DOHH2 (cell line): ENCODE measurements at regions not wholly inside any gene's neighbourhood (a gene's known extent, or its start where the extent isn't known, plus 50 kb on each side); places are given as distances from the start of the nearest gene placed in this dataset.

Experiments used
- H3F3A ChIP-seq: fragments of 200-600 bp; sonication (generic), shearing (Covaris generic); 2 replicates; pipeline ENCODE4 v1.6.0; 2016; ENCODE audit warnings: antibody characterized with exemption, mild to moderate bottlenecking; ENCODE audit not compliant: control insufficient read depth, insufficient read depth
- H3K27ac ChIP-seq: fragments of 200-600 bp; sonication (generic); 2 replicates; pipeline ENCODE4 v1.5.1; 2014; ENCODE audit warnings: low read depth, mild to moderate bottlenecking, low read length, moderate library complexity
- H3K27me3 ChIP-seq: fragments of 200-600 bp; sonication (generic); 2 replicates; pipeline ENCODE4 v1.6.1; 2014; ENCODE audit warnings: mild to moderate bottlenecking, low read length, mixed read lengths; ENCODE audit not compliant: control insufficient read depth
- H3K36me3 ChIP-seq: fragments of 200-600 bp; sonication (generic); 2 replicates; pipeline ENCODE4 v1.6.1; 2014; ENCODE audit warnings: mild to moderate bottlenecking, low read length, moderate library complexity, mixed read lengths; ENCODE audit not compliant: control insufficient read depth
- H3K4me1 ChIP-seq: fragments of 200-600 bp; sonication (generic); 2 replicates; pipeline ENCODE4 v1.6.1; 2014; ENCODE audit warnings: mild to moderate bottlenecking, low read length, mixed read lengths; ENCODE audit not compliant: control insufficient read depth
- H3K4me2 ChIP-seq: fragments of 200-600 bp; sonication (generic); 2 replicates; pipeline ENCODE4 v1.6.0; 2014; ENCODE audit warnings: mild to moderate bottlenecking, low read length, moderate library complexity
- H3K4me3 ChIP-seq: fragments of 200-600 bp; sonication (generic); 2 replicates; pipeline ENCODE4 v1.5.1; 2014; ENCODE audit warnings: mild to moderate bottlenecking, low read length, mixed read lengths
- H3K79me2 ChIP-seq: fragments of 200-600 bp; sonication (generic); 2 replicates; pipeline ENCODE4 v1.6.1; 2014; ENCODE audit warnings: mild to moderate bottlenecking, low read length, mixed read lengths; ENCODE audit not compliant: control insufficient read depth
- H3K9me2 ChIP-seq: fragments of 200-600 bp; sonication (generic); replicated peaks from 2 replicates; pipeline ENCODE4 v1.6.1; 2014; ENCODE audit warnings: mild to moderate bottlenecking, low read length, mixed read lengths; ENCODE audit not compliant: control insufficient read depth
- H3K9me3 ChIP-seq: fragments of 200-600 bp; sonication (generic); 2 replicates; pipeline ENCODE4 v1.6.1; 2014; ENCODE audit warnings: antibody characterized with exemption, low read length, mixed read lengths; ENCODE audit not compliant: control insufficient read depth, insufficient read depth
- H4K20me1 ChIP-seq: fragments of 200-600 bp; sonication (generic); 2 replicates; pipeline ENCODE4 v1.6.0; 2014; ENCODE audit warnings: low read depth, mild to moderate bottlenecking, antibody characterized with exemption, low read length, moderate library complexity; ENCODE audit not compliant: control insufficient read depth, insufficient read depth
- EZH2phosphoT487 ChIP-seq: fragments of 200-600 bp; sonication (generic); IDR thresholded peaks from 2 replicates; pipeline ENCODE4 v1.6.1; 2017; ENCODE audit warnings: borderline replicate concordance, mild to moderate bottlenecking, antibody characterized with exemption, low read length, moderate library complexity, mixed read lengths
- TF ChIP-seq, protein P1 (sequence below): fragments of 200-600 bp; sonication (generic); IDR thresholded peaks from one replicate; pipeline ENCODE4 v1.5.1; 2014; ENCODE audit warnings: antibody characterized with exemption, mild to moderate bottlenecking, low read depth, low read length; ENCODE audit not compliant: poor library complexity, severe bottlenecking

DNA sequence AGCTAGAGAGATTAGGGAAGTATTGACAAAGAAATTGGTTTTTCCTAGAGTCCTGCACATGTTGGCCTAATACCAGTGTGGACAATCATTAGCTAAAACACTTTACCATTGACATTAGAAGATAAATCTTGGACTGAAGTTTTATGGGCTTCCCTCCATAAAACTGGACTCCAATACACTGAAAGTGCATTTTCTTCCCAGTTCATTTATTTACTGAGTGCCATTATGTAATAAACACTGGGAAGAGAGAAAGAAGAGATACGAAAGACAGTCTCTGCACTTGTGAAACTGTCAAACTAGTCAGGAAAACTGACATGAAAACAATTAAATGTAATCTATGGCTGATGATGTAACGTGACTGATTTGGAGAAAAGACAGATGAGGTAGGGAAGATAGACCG, 539.3 kb downstream of the ZNF608 start:
- H3K36me3 ChIP-seq: no peaks in the 10 kb centered on the region
- no peaks in the 10 kb centered on the region for H4K20me1 ChIP-seq
- H3K9me2 ChIP-seq: no peaks in the 10 kb centered on the region
- H3K4me3 ChIP-seq: no peak overlapping the region
- no peaks in the 10 kb centered on the region for H3F3A ChIP-seq
- no peaks in the 10 kb centered on the region for H3K27me3 ChIP-seq
- TF ChIP-seq EZH2phosphoT487: no peak
- TF ChIP-seq, protein P1, sequence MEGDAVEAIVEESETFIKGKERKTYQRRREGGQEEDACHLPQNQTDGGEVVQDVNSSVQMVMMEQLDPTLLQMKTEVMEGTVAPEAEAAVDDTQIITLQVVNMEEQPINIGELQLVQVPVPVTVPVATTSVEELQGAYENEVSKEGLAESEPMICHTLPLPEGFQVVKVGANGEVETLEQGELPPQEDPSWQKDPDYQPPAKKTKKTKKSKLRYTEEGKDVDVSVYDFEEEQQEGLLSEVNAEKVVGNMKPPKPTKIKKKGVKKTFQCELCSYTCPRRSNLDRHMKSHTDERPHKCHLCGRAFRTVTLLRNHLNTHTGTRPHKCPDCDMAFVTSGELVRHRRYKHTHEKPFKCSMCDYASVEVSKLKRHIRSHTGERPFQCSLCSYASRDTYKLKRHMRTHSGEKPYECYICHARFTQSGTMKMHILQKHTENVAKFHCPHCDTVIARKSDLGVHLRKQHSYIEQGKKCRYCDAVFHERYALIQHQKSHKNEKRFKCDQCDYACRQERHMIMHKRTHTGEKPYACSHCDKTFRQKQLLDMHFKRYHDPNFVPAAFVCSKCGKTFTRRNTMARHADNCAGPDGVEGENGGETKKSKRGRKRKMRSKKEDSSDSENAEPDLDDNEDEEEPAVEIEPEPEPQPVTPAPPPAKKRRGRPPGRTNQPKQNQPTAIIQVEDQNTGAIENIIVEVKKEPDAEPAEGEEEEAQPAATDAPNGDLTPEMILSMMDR: no peak
- peaks cover 8% of the 10 kb centered on the region for H3K4me1 ChIP-seq
- H3K9me3 ChIP-seq: peaks cover 17% of the 10 kb centered on the region; the same call in 1 of the 2 replicates
- no peak overlapping the region for H3K4me2 ChIP-seq
- no peak overlapping the region for H3K27ac ChIP-seq
- no peaks in the 10 kb centered on the region for H3K79me2 ChIP-seq

DNA sequence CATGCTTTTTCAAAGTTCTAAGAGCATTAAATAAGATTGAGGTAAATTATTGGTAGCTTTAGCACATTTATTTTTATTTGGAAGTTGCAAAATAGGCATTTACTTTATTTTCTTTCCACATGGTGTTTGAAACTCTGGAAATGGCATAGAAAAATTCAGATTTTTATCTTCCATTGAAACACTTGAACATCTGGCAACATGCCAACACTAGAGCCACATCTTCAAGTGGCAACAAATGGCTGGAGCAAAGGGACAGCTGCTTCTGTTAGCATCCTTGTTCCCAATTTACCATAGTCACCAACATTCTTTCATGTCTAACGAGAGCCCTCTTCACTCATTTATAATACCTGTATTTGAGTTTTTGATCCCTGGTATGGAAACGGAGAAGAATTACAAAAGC, 539.9 kb downstream of the ZNF608 start:
- H3K4me3 ChIP-seq: no peak overlapping the region
- H3K79me2 ChIP-seq: no peaks in the 10 kb centered on the region
- peaks cover 20% of the 10 kb centered on the region; the same call in 1 of the 2 replicates for H3K9me3 ChIP-seq
- H3K27me3 ChIP-seq: no peaks in the 10 kb centered on the region
- H3K27ac ChIP-seq: no peak overlapping the region
- H3K4me1 ChIP-seq: peaks cover 8% of the 10 kb centered on the region
- no peaks in the 10 kb centered on the region for H3K36me3 ChIP-seq
- no peak overlapping the region for H3K4me2 ChIP-seq
- no peaks in the 10 kb centered on the region for H3K9me2 ChIP-seq
- no peaks in the 10 kb centered on the region for H4K20me1 ChIP-seq
- H3F3A ChIP-seq: no peaks in the 10 kb centered on the region
- TF ChIP-seq, protein P1: no peak
- no peak for TF ChIP-seq EZH2phosphoT487

DNA sequence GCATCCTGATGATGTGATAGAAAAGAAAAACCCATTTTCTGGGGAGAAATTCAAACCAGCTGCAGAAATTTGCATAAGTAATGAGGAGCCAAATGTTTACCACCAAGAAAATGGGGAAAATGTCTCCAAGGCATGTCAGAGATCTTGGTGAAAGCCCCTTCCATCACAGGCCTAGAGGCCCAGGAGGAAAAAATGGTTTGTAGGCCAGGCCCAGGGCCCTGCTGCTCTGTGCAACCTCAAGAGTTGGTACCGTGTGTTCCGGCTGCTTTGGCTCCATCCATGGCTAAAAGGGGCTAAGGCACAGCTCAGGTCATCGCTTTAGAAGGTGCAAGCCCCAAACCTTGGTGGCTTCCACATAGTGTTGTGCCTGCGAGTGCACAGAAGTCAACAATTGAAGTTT, 543.1 kb downstream of the ZNF608 start:
- Histone ChIP-seq H3K27ac (no peak overlapping the region), H3K9me3 (peaks cover 20% of the 10 kb centered on the region; the same call in 1 of the 2 replicates), H3K9me2 (no peaks in the 10 kb centered on the region), H3F3A (no peaks in the 10 kb centered on the region), H3K4me1 (no peaks in the 10 kb centered on the region), H4K20me1 (no peaks in the 10 kb centered on the region), H3K4me2 (no peak overlapping the region), H3K79me2 (no peaks in the 10 kb centered on the region), H3K36me3 (no peaks in the 10 kb centered on the region), H3K4me3 (no peak overlapping the region), H3K27me3 (no peaks in the 10 kb centered on the region)
- TF ChIP-seq EZH2phosphoT487: no peak
- TF ChIP-seq, protein P1: no peak
